C4-2B (cell line): ENCODE measurements at regions not wholly inside any gene's neighbourhood (a gene's known extent, or its start where the extent isn't known, plus 50 kb on each side); places are given as distances from the start of the nearest gene placed in this dataset.

ENCODE experiments used
- ZFX ChIP-seq: fragments of 450-650 bp; IDR thresholded peaks from 2 replicates; pipeline ENCODE4 v1.6.1; 2017
- TF ChIP-seq, protein P1 (sequence below): fragments of 450-650 bp; conservative IDR thresholded peaks from 2 replicates; pipeline ENCODE4 v1.5.1; 2017; ENCODE audit warnings: mild to moderate bottlenecking

- TF ChIP-seq, protein P1, sequence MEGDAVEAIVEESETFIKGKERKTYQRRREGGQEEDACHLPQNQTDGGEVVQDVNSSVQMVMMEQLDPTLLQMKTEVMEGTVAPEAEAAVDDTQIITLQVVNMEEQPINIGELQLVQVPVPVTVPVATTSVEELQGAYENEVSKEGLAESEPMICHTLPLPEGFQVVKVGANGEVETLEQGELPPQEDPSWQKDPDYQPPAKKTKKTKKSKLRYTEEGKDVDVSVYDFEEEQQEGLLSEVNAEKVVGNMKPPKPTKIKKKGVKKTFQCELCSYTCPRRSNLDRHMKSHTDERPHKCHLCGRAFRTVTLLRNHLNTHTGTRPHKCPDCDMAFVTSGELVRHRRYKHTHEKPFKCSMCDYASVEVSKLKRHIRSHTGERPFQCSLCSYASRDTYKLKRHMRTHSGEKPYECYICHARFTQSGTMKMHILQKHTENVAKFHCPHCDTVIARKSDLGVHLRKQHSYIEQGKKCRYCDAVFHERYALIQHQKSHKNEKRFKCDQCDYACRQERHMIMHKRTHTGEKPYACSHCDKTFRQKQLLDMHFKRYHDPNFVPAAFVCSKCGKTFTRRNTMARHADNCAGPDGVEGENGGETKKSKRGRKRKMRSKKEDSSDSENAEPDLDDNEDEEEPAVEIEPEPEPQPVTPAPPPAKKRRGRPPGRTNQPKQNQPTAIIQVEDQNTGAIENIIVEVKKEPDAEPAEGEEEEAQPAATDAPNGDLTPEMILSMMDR = no peak
- no peak for TF ChIP-seq ZFX
These were observed 199.9 kb upstream of the ZMIZ1 start for GRCh38 chr10:78868861-78869260.
